Stimulated activated naive CD8-positive, alpha-beta T cell treated with anti-CD3 and anti-CD28 coated beads, Interleukin-15, amount 100 ng/mL, for 72 hours (primary cell): ENCODE measurements at regions not wholly inside any gene's neighbourhood (a gene's known extent, or its start where the extent isn't known, plus 50 kb on each side); places are given as distances from the start of the nearest gene placed in this dataset.
"Not testable (repeated sequence)": the region's sequence is repeated elsewhere in the genome, so short reads cannot be mapped to it uniquely, and the experiment has no call there.

Experiments used
- ATAC-seq: fragments of 150-1000 bp; cut with Tn5 transposase; 2 replicates; pipeline ENCODE4 v1.10.0; 2021; ENCODE audit warnings: mild to moderate bottlenecking, moderate library complexity
- DNase-seq, 2 donors: peaks; one replicate each; pipeline ENCODE4 v3.0.0; 2021 to 2022
- H3K27ac Mint-ChIP-seq, 2 donors: one replicate each; pipeline ENCODE4 v1.8.0; 2022; ENCODE audit warnings: mild to moderate bottlenecking in 2 of 2, mixed read lengths in 2 of 2, moderate library complexity in 2 of 2
- H3K27me3 Mint-ChIP-seq: one replicate; pipeline ENCODE4 v1.8.0; 2022; ENCODE audit warnings: mixed read lengths
- H3K4me1 Mint-ChIP-seq: one replicate; pipeline ENCODE4 v1.8.0; 2022; ENCODE audit warnings: mild to moderate bottlenecking, mixed read lengths
- H3K4me3 Mint-ChIP-seq, 2 donors: one replicate each; pipeline ENCODE4 v1.8.0; 2022; ENCODE audit warnings: mild to moderate bottlenecking in 2 of 2, mixed read lengths in 2 of 2, moderate library complexity in 1 of 2
- H3K9me3 Mint-ChIP-seq, 2 donors: one replicate each; pipeline ENCODE4 v1.8.0; 2022; ENCODE audit warnings: mixed read lengths in 2 of 2

GRCh38 chr1:181971424-181971823, 90.1 kb downstream of the ZNF648 start:
- H3K27me3 Mint-ChIP-seq, result peaks cover 39% of the 10 kb centered on the region
- no peak overlapping the region for H3K27ac Mint-ChIP-seq
- H3K9me3 Mint-ChIP-seq, result peaks cover 9 to 23% of the 10 kb centered on the region in 2 donors
- H3K4me3 Mint-ChIP-seq, result no peak overlapping the region
- no peak for ATAC-seq
- DNase-seq, result no peak
- H3K4me1 Mint-ChIP-seq, result no peaks in the 10 kb centered on the region

DNA sequence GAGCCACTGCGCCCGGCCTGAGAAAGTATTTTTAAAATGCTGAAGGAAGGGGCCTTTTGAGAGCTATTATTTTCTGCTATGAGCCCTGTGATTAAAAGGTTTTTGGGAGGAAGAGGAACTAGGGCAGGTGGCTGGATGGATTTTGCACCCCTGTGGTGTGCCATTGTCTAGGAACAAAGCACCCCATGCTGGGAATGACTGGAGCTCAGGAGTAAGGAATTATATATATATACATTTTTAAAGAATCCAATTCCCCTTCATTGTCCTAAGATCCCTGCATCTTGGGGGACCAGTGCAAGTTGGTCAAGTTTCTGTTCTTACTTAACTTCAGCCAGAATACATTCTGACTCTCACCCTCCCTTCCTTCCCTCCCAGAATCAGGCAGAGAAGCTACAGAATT, 91.6 kb downstream of the ZNF648 start:
- Mint-ChIP-seq H3K4me1 (no peaks in the 10 kb centered on the region), H3K9me3 (peaks cover 0 to 12% of the 10 kb centered on the region in 2 donors), H3K27ac (peak overlapping the region in 1 of 2 donors; percentile 29), H3K27me3 (peaks cover 28% of the 10 kb centered on the region), H3K4me3 (no peak overlapping the region)
- DNase-seq, result no peak
- ATAC-seq, result no peak

DNA sequence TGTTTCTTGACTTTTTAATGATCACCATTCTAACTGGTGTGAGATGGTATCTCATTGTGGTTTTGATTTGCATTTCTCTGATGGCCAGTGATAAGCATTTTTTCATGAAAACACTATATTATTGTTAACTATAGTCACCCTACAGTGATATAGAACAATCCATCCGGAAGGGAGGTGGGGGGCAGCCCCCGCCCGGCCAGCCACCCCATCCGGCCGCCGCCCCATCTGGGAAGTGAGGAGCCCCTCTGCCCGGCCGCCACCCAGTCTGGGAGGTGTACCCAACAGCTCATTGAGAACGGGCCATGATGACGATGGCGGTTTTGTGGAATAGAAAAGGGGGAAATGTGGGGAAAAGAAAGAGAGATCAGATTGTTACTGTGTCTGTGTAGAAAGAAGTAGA, 106.8 kb downstream of the ZNF648 start:
- ATAC-seq, DNase-seq, H3K4me3 Mint-ChIP-seq, H3K27me3 Mint-ChIP-seq, H3K4me1 Mint-ChIP-seq, H3K27ac Mint-ChIP-seq: not testable (repeated sequence)
- H3K9me3 Mint-ChIP-seq, result peaks cover 16 to 36% of the 10 kb centered on the region in 2 donors

- not testable (repeated sequence) for H3K4me1 Mint-ChIP-seq, H3K27ac Mint-ChIP-seq, ATAC-seq, DNase-seq, H3K4me3 Mint-ChIP-seq, H3K27me3 Mint-ChIP-seq
- H3K9me3 Mint-ChIP-seq, result peaks cover 11 to 31% of the 10 kb centered on the region in 2 donors
These were observed 107.3 kb downstream of the ZNF648 start for GRCh38 chr1:181954178-181954577.

DNA sequence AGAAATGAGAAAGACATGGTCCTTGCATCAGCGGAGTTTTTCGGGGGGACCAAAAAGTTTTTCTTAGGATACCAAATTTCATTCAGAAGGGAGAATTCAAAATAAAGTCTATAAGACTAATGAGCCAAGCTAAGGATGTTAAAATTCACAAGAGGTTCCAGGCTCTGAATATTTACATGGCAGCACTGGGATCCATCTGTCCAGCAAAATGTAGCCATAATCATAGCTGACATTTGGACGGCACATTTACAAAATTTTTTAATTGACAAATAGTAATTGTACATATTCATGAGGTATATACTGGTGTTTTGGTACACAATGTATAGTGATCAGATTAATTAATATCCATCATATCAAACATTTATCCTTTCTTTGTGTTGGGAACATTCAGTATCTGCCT, 107.9 kb downstream of the ZNF648 start:
- ATAC-seq (no peak), DNase-seq (no peak)
- H3K9me3 Mint-ChIP-seq, result peaks cover 6 to 29% of the 10 kb centered on the region in 2 donors
- H3K27ac Mint-ChIP-seq, result no peak overlapping the region
- H3K27me3 Mint-ChIP-seq, result no peaks in the 10 kb centered on the region
- H3K4me1 Mint-ChIP-seq, result peaks cover 6% of the 10 kb centered on the region
- no peak overlapping the region for H3K4me3 Mint-ChIP-seq

DNA sequence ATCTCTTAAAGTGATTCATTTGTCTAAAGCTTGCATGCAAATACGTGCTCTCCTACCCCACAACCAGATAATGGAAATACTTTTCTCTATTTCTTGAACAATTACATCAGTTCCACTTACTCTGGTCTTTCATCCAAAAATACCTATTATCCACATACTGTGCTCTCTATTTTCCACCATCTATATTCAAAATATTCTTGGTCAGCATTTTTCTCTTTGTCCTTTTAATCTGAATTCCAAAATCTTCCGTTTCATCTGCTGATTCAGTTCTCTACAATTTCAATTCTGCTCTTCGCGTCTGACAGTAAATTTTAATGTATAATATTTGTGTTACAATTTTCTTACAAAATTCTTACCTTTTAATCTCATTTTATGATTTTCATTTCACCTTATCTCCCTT, 110.3 kb downstream of the ZNF648 start:
- DNase-seq (no peak), ATAC-seq (no peak)
- H3K4me1 Mint-ChIP-seq, result peaks cover 6% of the 10 kb centered on the region
- no peak overlapping the region for H3K4me3 Mint-ChIP-seq
- no peaks in the 10 kb centered on the region for H3K27me3 Mint-ChIP-seq
- no peak overlapping the region for H3K27ac Mint-ChIP-seq
- peaks cover 8 to 25% of the 10 kb centered on the region in 2 donors for H3K9me3 Mint-ChIP-seq

GRCh38 chr1:181949500-181949899, 112.0 kb downstream of the ZNF648 start:
- ATAC-seq (no peak), DNase-seq (no peak)
- no peak overlapping the region for H3K4me3 Mint-ChIP-seq
- H3K27me3 Mint-ChIP-seq, result peaks cover 7% of the 10 kb centered on the region
- no peak overlapping the region for H3K27ac Mint-ChIP-seq
- peaks cover 6% of the 10 kb centered on the region for H3K4me1 Mint-ChIP-seq
- peaks cover 8 to 17% of the 10 kb centered on the region in 2 donors for H3K9me3 Mint-ChIP-seq

- Mint-ChIP-seq H3K27ac (no peak overlapping the region), H3K27me3 (peaks cover 18% of the 10 kb centered on the region), H3K9me3 (peaks cover 8 to 25% of the 10 kb centered on the region in 2 donors), H3K4me1 (peaks cover 6% of the 10 kb centered on the region), H3K4me3 (no peak overlapping the region)
- DNase-seq (no peak), ATAC-seq (no peak)
These were observed 113.1 kb downstream of the ZNF648 start for GRCh38 chr1:181948372-181948771.

DNA sequence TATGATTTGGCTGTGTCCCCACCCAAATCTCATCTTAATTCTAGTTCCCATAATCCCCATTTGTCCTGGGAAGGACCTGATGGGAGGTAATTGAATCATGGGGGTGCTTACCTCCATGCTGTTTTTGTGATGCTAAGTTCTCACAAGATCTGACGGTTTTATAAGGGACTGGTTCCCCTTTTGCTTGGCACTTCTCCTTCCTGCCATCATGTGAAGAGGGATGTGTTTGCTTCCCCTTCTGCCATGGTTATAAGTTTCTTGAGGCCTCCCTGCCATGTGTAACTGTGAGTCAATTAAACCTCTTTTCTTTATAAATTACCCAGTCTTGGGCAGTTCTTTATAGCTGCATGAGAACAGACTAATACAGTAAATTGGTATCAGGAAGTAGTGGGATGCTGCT, 114.1 kb downstream of the ZNF648 start:
- DNase-seq (no peak), ATAC-seq (no peak)
- no peak overlapping the region for H3K4me3 Mint-ChIP-seq
- H3K9me3 Mint-ChIP-seq, result peaks cover 8 to 25% of the 10 kb centered on the region in 2 donors
- H3K27me3 Mint-ChIP-seq, result peaks cover 24% of the 10 kb centered on the region
- no peak overlapping the region for H3K27ac Mint-ChIP-seq
- H3K4me1 Mint-ChIP-seq, result peaks cover 6% of the 10 kb centered on the region

DNA sequence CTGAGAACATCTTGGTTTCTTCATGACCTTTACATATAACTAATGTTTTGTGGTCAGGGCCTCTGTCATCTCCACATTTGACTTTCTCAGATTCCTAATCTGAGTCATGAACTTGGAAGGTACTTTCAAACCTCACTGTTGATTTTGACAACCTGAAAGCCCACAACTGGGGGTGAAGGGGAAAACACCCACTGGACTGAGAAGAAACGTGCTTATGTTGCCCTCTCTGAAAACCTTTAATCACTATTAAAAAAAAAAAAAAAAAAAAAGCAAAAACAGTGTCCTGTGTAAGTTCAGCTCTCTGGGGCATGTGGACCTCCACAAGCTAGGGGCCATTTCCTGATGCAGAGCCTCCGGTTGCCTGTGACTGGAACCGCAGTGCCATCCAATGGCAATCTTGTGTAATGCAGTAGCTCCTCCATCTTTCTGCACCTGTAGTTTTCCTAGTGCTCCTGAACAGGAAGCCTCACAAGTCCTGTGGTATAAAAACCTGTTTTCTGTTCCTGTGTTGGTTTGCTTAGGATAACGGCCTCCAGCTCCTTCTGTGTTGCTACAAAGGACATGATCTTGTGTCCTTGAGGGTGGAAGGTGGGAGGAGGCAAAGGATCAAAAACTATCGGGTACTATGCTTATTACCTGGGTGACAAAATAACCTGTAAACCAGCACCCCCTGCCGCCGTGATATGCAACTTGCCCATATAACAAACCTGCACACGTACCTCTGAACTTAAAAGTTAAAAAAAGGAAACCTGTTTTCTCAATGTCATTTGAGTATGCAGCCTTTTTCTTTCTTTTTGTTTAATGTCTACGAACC, 124.5 kb downstream of the ZNF648 start:
- Mint-ChIP-seq H3K9me3 (no peaks in the 10 kb centered on the region), H3K4me1 (peaks cover 6% of the 10 kb centered on the region), H3K27me3 (peaks cover 4% of the 10 kb centered on the region), H3K4me3 (peak overlapping the region; percentile 13 to 20), H3K27ac (peak overlapping the region in 1 of 2 donors; percentile 47)
- DNase-seq, result peak; percentile 54 to 74
- peak; percentile 87 for ATAC-seq

- H3K4me1 Mint-ChIP-seq, result peaks cover 6% of the 10 kb centered on the region
- H3K9me3 Mint-ChIP-seq, result no peaks in the 10 kb centered on the region
- H3K4me3 Mint-ChIP-seq, result no peak overlapping the region
- peaks cover 10% of the 10 kb centered on the region for H3K27me3 Mint-ChIP-seq
- ATAC-seq, result peak; percentile 83
- H3K27ac Mint-ChIP-seq, result no peak overlapping the region
- DNase-seq, result peak; percentile 33 to 57
These were observed 125.2 kb downstream of the ZNF648 start for GRCh38 chr1:181936269-181936668.

- no peak for DNase-seq
- no peaks in the 10 kb centered on the region for H3K4me1 Mint-ChIP-seq
- H3K9me3 Mint-ChIP-seq, result no peaks in the 10 kb centered on the region
- no peak overlapping the region for H3K4me3 Mint-ChIP-seq
- no peak overlapping the region for H3K27ac Mint-ChIP-seq
- no peak for ATAC-seq
- peaks cover 22% of the 10 kb centered on the region for H3K27me3 Mint-ChIP-seq
These were observed 129.6 kb downstream of the ZNF648 start for GRCh38 chr1:181931873-181932272.

GRCh38 chr1:181930187-181930586, 131.3 kb downstream of the ZNF648 start:
- DNase-seq (no peak), ATAC-seq (no peak)
- Mint-ChIP-seq H3K27ac (no peak overlapping the region), H3K4me3 (no peak overlapping the region), H3K9me3 (no peaks in the 10 kb centered on the region), H3K27me3 (peaks cover 23% of the 10 kb centered on the region), H3K4me1 (no peaks in the 10 kb centered on the region)

DNA sequence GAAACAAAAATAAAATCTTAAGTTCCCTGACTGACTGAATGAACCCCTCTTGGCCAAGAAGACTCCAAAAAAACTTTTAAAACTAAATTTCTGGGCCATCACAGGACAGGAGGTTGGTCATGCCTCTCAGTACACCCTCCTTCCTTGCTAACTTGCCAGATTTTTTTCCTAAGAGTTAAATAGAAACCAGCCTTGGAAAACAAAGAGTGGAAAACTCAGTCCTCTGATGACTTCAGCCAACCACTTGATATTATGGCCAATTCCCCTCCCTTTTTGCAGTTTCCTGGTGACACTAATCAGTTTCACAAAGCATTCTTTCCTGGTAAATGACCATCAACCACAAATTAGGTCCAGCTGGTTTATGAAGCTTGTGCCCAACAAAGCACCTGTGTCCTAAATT, 134.8 kb downstream of the ZNF648 start:
- Mint-ChIP-seq H3K4me1 (no peaks in the 10 kb centered on the region), H3K27ac (peak overlapping the region in 1 of 2 donors; percentile 21), H3K27me3 (peaks cover 16% of the 10 kb centered on the region), H3K4me3 (no peak overlapping the region), H3K9me3 (peaks cover 6% of the 10 kb centered on the region in 2 donors)
- ATAC-seq (no peak), DNase-seq (no peak)

DNA sequence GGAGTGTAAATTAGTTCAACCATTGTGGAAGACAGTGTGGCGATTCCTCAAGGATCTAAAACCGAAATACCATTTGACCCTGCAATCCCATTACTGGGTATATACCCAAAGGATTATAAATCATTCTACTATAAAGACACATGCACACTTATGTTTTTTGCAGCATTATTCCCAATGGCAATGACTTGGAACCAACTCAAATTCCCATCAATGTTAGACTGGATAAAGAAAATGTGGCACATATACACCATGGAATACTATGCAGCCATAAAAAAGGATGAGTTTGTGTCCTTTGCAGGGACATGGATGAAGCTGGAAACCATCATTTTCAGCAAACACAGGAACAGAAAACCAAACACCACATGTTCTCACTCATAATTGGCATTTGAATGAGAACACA, 137.5 kb downstream of the ZNF648 start:
- H3K27ac Mint-ChIP-seq, H3K4me1 Mint-ChIP-seq, ATAC-seq, H3K9me3 Mint-ChIP-seq, DNase-seq, H3K4me3 Mint-ChIP-seq: not testable (repeated sequence)
- peaks cover 19% of the 10 kb centered on the region for H3K27me3 Mint-ChIP-seq

DNA sequence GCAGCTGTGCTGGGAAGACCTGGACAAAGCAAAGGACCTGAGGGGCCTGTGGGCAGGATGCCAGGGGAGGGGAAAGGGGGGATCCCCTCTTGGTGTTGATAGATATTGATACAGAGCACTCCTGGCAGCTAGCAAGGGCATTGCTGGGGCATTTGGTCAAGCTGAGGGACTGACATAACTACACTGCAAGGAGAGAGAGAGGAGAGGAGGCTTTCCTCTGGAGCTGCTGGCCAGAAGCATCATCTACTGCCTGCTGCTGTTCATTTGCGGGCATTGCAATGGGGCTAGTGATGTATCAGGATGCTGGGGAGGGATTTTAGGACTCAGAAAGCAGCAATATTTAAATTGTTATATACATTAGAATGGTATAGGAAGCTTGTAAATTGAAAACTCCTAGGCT, 142.0 kb downstream of the ZNF648 start:
- peaks cover 2 to 9% of the 10 kb centered on the region in 2 donors for H3K9me3 Mint-ChIP-seq
- no peak overlapping the region for H3K27ac Mint-ChIP-seq
- DNase-seq (no peak), ATAC-seq (no peak)
- no peak overlapping the region for H3K4me3 Mint-ChIP-seq
- H3K27me3 Mint-ChIP-seq, result peaks cover 8% of the 10 kb centered on the region
- no peaks in the 10 kb centered on the region for H3K4me1 Mint-ChIP-seq
